ENCODE measurements at regions not wholly inside any gene's neighbourhood (a gene's known extent, or its start where the extent isn't known, plus 50 kb on each side); places are given as distances from the start of the nearest gene placed in this dataset.

- H2AFZ ChIP-seq (ENCODE audit: low read length): no peak overlapping the region
- no peak overlapping the region for H2BK15ac ChIP-seq (ENCODE audit: low read depth, low read length)
- no peak overlapping the region for H3T11ph ChIP-seq (ENCODE audit: low read length)
- no peak overlapping the region for H3K14ac ChIP-seq (ENCODE audit: insufficient read depth, low read length)
- WGBS (ENCODE audit: extremely low coverage, insufficient read length, low lambda C conversion rate): no CpG with 5 or more reads among the region's 7 CpGs
- H4K91ac ChIP-seq (ENCODE audit: insufficient read length, low read depth, low read length): no peak overlapping the region
- no peak overlapping the region for H4K8ac ChIP-seq (replicated peaks; ENCODE audit: insufficient read length, low read depth, low read length)
- H3K27ac ChIP-seq (ENCODE audit: insufficient read length, low read depth, low read length): no peak overlapping the region
- no peaks in the 10 kb centered on the region for H3K4me1 ChIP-seq (ENCODE audit: insufficient read depth, low read length)
- H3K27me3 Mint-ChIP-seq (ENCODE audit: low read depth): no peaks in the 10 kb centered on the region
- no peaks in the 10 kb centered on the region for H3K4me1 Mint-ChIP-seq
- no peak overlapping the region for H2BK120ac ChIP-seq (ENCODE audit: low read depth, low read length, poor library complexity, severe bottlenecking)
- no peak overlapping the region for H4K5ac ChIP-seq (ENCODE audit: insufficient read length, low read depth, low read length)
- no peaks in the 10 kb centered on the region for H3K23me2 ChIP-seq (ENCODE audit: insufficient read length, low read depth, low read length, poor library complexity, severe bottlenecking)
- no peak overlapping the region for H3K4me3 Mint-ChIP-seq
- no peak overlapping the region for H2AK5ac ChIP-seq (ENCODE audit: insufficient read length, low read length)
- no peaks in the 10 kb centered on the region for H3K36me3 Mint-ChIP-seq (ENCODE audit: insufficient read depth in 1 of 3, low read depth in 3 of 3)
- no peak for TF ChIP-seq CTCF (conservative IDR thresholded peaks at IDR 0.05)
- no peaks in the 10 kb centered on the region for H3K79me1 ChIP-seq (ENCODE audit: insufficient read depth, low read depth, low read length, poor library complexity, severe bottlenecking)
- no peak overlapping the region for H2BK5ac ChIP-seq (ENCODE audit: insufficient read length, low read length)
- no peak overlapping the region for H3K56ac ChIP-seq (ENCODE audit: insufficient read length, low read depth, low read length)
- H3K9me3 ChIP-seq (ENCODE audit: control insufficient read depth, low read depth, low read length): no peaks in the 10 kb centered on the region
- H3K4me2 ChIP-seq (ENCODE audit: insufficient read depth, insufficient read length, low read length): no peak overlapping the region
- H3K9ac ChIP-seq (ENCODE audit: extremely low read depth, insufficient read length, low read length): no peak overlapping the region
- H3K79me2 ChIP-seq (ENCODE audit: insufficient read depth, low read length): no peaks in the 10 kb centered on the region
- H3K18ac ChIP-seq (ENCODE audit: insufficient read length, low read depth, low read length): no peak overlapping the region
- H3K4ac ChIP-seq (ENCODE audit: low read depth, low read length): no peak overlapping the region
- H3K9me3 Mint-ChIP-seq: peaks cover 0 to 2% of the 10 kb centered on the region in 2 experiments; a peak in 2 of 5 replicates
- no peak overlapping the region for H2BK12ac ChIP-seq (ENCODE audit: insufficient read length, low read depth, low read length)
- no peak overlapping the region for H3K23ac ChIP-seq (ENCODE audit: insufficient read length, low read depth, low read length)
- no peak overlapping the region for H2BK20ac ChIP-seq (ENCODE audit: low read depth, low read length, poor library complexity, severe bottlenecking)
- H3K27ac Mint-ChIP-seq: no peak overlapping the region
- DNase-seq: no peak
- no peaks in the 10 kb centered on the region for H4K20me1 ChIP-seq (ENCODE audit: control insufficient read depth, insufficient read depth, insufficient read length)
- no peaks in the 10 kb centered on the region for H3K27me3 ChIP-seq (ENCODE audit: insufficient read depth, low read length)
These were observed 166.8 kb upstream of the COL8A1 start for GRCh38 chr3:99471353-99472323.
